ENCODE measurements at regions not wholly inside any gene's neighbourhood (a gene's known extent, or its start where the extent isn't known, plus 50 kb on each side); places are given as distances from the start of the nearest gene placed in this dataset.

GRCh38 chr17:77304051-77304745 lies 163.4 kb downstream of the SEC14L1 start:
- no peak for TF ChIP-seq POLR2AphosphoS5 (IDR thresholded peaks at IDR 0.05)
- TF ChIP-seq CTCF (IDR thresholded peaks at IDR 0.05) = no peak
- TF ChIP-seq EP300 (IDR thresholded peaks at IDR 0.05) = no peak

Data from stomach (tissue), 4 donors.